RCC 7860 (cell line): ENCODE measurements at regions not wholly inside any gene's neighbourhood (a gene's known extent, or its start where the extent isn't known, plus 50 kb on each side); places are given as distances from the start of the nearest gene placed in this dataset.
"Not testable (repeated sequence)": the region's sequence is repeated elsewhere in the genome, so short reads cannot be mapped to it uniquely, and the experiment has no call there.

Source experiments
- DNase-seq: peaks from one replicate; pipeline ENCODE4 v3.0.0-alpha.2; 2015; ENCODE audit warnings: low spot score
- FAIRE-seq: peaks from 2 replicates; lab custom pipeline; 2012; peaks lifted over from hg19 to GRCh38; lab: Jason Lieb, UNC

DNA sequence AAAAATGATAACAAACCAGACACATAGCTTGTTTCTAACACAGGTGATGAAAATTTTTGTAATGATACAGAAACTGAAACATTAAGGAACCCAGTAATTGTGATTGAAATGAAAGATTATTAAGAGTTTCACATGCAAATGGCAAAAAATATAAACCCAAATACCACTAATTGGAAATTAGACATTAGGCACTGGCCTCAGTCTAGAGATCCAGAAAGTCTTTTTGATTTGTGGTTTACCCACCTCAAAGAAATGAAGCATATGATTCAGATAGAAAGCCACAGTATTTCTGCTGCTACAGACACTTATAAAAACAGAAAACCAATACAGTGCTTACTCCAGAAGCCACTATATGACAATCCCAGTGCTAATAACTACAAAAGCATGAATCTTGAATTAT, 83.7 kb upstream of the ZNF519 start:
- not testable (repeated sequence) for DNase-seq, FAIRE-seq

- not testable (repeated sequence) for FAIRE-seq, DNase-seq
Observed at GRCh38 chr18:14203424-14203823, 71.2 kb upstream of the ZNF519 start.

- FAIRE-seq: peak; percentile 5
- not testable (repeated sequence) for DNase-seq
Observed at GRCh38 chr18:14190776-14191442, 58.7 kb upstream of the ZNF519 start.

DNA sequence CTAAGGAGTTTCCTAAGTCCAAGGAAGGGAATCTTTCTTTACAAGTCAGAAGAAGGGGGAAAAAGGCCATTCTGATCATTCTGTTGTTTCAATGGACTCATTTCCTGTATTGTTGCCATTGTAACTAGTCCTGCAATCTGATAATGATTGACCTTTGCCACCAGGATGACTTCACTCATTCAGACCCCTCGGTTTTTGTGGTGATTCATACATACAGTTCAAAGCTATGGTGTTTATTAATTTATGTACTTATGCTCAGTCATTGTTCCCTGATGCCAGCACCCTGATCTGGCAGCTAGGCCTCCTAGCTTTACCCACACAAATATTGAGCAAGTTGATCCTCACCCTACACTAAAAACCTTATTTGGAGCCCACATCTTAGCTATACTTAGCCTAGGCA, 57.6 kb upstream of the ZNF519 start:
- DNase-seq (peak; percentile 87), FAIRE-seq (peak; percentile 69)

DNA sequence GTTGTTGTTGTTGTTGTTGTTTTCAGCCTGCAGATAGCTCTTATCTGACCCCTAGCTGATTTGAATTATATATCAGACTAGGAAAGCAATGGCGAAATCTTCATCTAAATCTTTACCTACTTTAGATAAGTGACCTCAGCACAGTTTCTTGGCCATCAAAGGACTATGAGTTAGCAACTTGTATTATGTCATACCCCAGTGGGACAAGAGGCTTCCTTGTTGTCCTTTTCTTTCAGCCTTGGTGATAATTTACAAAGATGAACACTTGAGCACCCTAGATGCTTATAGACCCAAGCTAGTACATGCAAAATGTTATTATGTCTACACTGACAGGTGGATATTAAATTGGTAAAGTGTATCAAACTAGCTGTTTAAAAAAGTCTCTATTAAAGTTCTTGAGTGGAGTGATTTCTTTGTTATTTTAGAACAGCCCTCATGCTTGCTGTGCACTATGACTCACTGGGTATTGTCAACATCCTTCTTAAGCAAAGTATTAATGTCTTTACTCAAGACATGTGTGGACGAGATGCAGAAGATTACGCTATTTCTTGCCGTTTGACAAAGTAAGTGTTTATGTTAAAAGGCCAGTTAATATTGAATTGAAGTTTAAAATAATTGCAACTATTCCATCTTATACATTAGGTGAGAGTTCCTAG, 56.6 kb upstream of the ZNF519 start:
- peak; percentile 33 for DNase-seq
- FAIRE-seq: not testable (repeated sequence)
